ENCODE measurements at regions not wholly inside any gene's neighbourhood (a gene's known extent, or its start where the extent isn't known, plus 50 kb on each side); places are given as distances from the start of the nearest gene placed in this dataset.

DNA sequence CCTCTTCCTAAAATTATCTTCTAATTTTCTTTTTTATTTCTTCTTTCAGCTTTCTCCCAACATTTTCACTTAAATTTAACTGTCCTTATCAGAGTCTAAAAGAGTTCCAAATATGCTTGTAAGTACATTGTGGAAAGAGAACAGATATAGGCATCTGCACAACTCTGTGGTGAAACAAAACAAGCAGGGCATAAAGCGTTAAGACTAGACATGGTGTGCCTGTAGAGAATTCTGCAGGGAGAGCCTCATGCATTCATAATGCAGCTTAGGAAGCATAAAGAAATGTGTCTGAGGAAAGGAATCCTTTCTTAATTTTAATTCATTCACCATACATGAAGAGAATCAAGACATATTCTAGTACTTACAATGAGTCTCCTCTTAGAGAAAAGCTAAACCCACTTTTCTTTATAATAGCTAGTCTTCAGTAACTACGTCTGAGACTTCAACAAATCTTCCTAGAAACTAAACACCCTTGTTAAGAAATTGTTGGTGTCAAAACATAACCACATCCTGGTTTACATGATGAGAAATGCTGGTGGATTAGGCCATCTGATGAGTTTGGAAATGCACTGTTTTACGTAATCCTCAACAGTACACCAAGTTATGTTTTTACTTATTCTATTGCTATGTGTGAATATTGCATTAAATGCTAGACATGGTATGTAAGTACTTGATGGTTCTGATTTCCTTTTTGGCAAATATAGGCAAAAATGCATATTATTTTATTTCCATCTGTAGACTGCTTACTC, 307.8 kb upstream of the GIMD1 start:
- DNase-seq, result peak in 1 of 2 experiments; percentile 37

DNA sequence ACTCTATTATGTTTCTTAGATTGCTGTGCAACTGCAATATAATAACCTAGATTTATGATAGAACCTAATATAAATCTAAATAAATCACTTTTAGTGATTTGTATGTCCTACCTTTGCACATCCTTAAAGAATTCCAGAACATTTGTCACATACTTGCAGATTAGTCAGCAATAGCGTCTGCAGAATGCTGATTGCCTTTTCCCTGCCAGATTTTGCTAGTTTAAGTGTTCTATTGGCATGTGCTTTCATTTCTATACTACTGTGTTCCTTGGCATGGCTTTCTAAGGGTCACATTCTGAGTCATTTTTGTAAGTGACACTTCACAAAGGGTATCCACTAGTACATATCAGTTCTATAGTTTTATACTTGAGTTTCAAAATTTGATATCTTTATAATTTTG, 303.1 kb upstream of the GIMD1 start:
- DNase-seq, result no peak

DNA sequence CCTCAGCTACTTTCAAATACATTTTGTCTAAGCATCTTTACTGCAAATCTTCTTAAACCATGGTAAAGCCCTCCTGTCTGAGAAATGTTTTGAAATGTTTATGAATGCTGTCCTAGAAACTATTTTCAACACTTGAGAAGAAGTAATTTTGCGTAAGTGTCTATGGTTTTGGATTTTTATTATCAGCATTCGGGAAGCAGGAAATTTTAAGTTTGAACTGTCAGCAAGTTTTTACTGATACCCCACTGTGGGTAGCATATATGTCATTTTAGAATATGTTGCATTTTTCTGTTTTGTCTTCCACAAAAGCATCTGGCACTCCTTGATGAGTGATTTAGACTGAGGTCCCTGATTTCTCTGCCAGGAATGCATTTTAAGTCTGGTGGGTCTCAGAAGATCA, 302.4 kb upstream of the GIMD1 start:
- no peak for DNase-seq

DNA sequence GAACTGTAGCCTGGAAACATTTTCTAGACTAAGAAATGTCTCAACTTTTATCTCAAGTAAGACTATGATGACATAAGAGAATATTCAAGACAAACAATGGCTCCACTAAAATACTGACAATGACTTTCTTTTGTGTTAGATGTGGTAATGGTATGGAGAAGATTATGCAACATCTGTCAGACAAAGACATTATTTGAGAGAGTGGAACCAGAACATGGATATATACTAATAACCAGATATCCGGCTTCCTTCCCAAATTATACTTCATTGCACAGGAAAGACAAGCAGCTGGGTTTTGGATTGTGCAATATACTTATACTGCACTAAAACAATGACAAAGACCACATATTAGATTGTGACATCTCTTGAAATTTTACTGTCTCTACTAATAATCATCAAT, 290.8 kb upstream of the GIMD1 start:
- no peak for DNase-seq

DNA sequence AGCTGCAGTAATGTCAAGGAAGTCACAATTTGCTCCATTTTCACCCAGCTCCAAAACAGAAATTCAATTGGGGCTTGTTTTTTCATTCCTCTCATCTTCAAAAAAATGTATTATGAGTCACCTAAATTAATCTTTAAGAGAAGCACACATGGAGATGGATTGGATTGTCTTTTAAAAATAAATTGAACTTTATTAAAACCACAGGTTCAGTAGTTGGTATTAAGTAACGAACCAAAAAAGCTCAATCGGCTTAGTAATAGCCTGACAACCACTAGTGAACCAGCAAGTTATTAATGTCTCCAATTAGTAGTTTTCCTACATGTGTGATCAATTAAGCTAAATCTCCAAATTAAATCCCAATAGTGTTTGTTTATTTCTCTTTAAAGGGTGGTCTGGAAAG, 283.5 kb upstream of the GIMD1 start:
- DNase-seq, result no peak

DNA sequence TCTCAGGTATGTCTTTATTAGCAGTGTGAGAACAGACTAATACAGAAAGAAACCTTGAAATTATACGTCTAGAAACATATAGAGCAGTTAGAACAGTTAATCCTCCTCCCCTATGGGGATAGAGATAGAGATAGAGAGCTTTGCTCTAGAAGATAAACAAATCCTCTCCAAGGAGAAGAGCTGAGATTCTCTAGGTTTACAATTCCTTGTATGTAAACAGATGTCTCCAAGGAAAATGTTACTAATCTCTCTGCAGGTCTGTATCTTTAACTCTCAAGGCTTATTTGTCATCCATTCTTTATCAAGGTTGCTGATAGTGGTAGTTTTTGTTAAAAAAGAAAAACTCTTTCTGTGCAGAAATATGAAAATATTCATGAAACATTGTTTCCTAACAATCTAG, 282.1 kb upstream of the GIMD1 start:
- no peak for DNase-seq

DNA sequence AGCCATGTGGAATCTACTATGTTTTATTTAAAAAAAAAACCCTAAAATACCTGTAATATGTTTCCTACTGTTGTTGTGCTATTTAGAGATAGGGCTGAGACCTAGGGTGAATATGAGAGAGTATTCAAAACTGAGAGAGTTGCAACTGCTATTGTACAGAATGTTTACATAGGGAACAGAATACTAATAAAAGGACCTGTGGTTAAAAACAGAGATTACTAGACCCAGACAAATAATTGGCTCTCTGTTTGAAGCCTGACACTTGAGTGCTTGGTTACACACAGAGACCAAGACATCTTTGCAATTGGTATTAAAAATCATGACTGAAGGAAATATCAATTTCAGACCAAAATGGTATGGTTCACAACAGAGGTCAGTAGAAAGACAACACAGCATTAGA, 278.9 kb upstream of the GIMD1 start:
- no peak for DNase-seq

DNA sequence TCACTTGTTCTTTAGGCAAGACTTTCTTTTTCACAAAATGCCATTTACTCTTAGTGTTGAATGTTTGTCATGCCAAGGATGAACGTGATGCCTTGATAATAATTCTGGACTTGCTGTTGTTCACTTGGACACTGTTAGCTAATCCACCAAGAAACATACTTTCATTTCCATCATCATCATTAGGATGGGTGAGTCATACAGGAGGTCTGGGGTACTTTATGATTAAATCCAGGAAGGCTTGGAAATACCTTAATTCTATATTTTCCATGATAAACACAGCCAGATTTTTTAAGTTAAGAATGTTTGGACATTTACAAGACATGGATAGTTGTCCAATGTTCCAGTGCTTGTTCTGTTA, 260.7 kb upstream of the GIMD1 start:
- no peak for DNase-seq

DNA sequence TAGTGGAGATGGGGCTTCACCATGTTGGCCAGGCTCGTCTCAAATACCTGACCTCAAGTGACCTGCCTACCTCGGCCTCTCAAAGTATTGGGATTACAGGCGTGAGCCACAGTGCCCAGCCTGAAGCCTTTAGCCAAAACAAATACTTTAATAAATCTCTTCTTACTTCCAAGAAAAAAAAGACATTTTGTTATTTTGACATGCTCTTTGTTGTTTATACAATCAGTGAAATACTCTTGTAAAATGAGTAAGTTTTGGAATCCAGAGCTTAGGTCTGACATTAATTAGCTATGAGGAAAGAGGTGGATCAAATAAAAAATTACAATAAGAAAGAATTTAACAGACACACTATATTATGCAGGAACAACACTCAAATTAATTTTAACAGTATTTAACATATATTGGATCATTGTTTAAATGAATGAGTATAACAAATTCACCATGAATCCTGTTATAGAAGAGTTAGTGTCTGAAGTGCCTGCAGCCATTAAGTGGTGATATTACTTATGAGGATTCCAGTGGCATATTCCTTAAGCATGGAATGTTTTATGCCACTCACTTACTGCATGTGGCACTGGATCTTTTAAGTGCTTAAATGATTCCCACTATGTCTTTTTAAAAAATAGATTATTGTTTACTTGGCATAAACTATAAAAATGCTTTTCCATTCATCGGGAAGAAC, 260.1 kb upstream of the GIMD1 start:
- DNase-seq, result no peak

DNA sequence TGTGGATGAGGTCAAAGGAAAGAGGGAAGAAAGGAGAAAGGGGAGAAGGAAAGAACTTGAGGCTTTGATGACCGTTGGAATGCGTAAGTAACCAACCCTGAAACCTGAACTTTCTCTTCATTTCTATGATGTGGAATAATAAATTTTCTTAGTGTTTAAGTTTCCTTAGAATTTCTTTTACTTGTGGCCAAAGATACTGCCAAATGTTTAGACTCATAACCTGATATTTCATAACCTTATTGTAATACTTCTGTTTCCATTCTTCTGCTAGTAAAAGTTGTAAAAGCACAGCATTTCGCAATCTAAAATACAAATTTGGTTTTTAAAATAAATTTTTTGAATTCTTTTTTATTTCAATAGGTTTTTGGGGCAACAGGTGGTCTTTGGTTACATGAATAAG, 258.5 kb upstream of the GIMD1 start:
- no peak for DNase-seq

DNA sequence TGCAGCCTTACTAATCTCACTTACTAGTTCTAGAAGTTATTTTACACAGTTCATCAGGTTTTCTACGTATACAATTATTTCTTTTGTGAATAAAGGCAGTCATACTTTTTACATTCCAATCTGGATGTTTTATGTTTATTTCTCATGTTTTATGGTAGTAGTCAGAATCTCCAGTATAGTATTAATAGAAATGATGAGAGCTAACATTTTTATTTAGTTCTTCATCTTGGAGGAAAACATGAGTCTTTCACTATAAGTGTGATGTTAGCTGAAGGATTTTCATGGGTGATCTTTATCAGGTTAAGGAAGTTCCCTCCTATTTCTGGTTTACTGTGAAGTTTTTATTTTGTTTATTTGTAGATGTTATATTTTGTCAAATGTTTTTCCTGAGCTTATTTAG, 256.1 kb upstream of the GIMD1 start:
- no peak for DNase-seq

DNA sequence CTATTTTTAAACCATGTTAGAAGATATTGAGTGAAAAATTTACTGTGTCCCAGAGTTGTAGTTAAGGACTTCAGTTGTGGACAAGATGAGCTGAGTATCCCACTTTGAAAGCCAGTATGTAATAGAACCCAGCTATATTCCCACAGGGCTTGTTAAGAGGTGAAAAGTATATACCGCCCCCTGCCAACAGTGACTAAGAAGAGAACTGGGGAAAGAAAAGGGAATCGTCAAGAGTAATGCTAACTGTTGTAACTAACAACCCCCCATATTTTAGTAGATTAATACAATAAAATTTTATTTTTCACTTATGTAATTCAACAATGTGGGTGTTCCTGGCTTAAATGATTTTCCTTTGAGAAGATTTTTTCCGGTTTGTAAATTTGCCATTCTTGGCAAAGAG, 250.4 kb upstream of the GIMD1 start:
- DNase-seq, result peak in 1 of 2 experiments; percentile 1

DNA sequence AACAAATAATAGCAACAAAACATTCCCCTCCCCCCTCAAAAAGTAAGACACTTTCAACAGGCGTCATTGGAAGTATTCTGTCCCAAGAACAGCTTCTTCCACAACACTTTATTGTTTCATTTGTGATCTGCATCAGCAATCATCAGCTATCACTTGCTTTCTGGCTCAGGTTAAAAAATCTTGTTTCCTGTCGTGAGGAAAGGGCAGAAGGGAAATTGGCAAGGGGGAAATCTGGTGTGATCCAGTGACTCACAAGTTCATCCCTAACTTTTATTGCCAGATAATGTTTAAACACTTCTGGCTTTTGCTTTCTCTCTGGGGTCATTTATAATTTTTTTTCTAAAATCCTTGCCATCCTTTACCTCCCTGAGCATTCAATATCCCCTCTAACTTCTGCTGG, 247.4 kb upstream of the GIMD1 start:
- no peak for DNase-seq

DNA sequence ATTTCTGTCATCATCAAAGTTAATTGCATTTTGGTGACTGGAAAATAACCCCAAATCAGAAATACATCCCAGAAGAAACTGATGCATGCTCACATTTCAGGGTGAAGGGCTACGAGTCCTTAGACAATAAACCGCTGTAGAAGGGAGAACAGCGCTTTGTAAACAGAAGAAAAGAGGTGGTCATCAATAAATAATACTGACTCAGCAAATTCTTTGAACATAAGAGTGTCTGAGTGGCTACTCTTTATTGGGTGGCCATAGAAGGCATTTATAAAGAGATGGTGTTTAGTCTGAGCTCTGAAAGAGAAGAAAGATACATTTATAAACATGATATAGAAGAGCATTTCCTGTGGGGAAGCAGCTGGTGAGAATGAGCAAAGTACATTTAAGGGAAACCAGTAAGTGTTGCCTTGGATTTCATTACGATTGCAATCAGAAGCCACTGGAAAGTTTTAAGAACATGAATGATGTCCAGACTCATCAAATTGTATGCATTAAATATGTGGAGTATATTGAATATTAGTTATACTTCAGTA, 246.9 kb upstream of the GIMD1 start:
- DNase-seq, result no peak

DNA sequence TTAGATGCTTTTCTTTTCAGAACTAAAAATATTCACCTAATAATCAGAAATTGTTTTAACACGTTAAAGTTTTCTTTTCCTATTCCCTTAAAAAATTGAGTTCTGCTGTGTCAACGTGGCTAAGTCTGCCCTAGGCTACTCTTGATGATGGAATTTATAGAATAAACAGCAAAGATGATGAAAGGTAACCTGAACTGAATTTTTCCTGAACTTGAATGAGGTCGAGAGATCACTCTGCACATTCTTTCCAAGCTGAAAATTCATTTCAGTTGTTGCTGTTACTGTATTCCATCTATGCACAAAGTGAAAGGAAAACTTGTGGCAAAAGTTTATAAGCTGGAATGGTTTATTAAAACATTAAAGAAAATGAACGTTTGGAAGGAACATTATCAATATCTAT, 245.9 kb upstream of the GIMD1 start:
- no peak for DNase-seq

DNA sequence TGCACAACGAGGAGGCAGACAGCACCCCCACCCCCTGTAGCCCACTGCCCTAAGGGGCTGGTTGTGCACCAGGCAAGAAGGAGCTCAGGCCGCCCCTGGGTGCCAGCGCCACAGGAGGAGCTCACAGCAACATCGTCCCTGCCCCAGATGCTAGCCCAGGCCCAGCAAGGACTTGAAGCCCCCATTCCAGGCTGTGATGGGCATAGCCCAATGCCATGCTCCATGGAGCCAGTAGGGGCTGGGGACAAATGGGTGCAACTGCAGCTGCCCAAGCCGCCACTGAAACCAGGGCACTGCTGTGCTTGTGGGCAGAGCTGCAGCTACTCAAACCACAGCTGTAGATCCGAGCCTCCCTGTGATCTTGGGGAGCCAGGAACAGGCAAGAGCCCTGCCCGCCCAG, 241.3 kb upstream of the GIMD1 start:
- no peak for DNase-seq

DNA sequence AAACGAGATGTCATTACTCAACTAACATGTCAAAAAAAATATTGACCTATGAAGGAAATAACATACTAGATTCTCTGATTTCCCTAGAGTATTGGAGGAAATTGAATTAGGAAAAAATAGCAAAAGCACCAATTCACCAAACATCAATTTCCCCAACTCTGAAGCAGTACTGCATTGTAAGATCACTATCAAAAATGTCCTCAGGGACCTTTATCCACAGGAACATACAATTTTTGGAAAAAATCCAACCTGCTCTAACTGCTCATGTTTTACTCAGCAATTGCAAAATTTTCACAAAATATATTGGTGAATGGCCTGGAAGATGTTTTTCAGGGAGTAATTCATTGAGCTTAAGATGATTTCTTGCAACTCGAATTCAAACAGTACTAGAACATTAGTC, 239.0 kb upstream of the GIMD1 start:
- no peak for DNase-seq

DNA sequence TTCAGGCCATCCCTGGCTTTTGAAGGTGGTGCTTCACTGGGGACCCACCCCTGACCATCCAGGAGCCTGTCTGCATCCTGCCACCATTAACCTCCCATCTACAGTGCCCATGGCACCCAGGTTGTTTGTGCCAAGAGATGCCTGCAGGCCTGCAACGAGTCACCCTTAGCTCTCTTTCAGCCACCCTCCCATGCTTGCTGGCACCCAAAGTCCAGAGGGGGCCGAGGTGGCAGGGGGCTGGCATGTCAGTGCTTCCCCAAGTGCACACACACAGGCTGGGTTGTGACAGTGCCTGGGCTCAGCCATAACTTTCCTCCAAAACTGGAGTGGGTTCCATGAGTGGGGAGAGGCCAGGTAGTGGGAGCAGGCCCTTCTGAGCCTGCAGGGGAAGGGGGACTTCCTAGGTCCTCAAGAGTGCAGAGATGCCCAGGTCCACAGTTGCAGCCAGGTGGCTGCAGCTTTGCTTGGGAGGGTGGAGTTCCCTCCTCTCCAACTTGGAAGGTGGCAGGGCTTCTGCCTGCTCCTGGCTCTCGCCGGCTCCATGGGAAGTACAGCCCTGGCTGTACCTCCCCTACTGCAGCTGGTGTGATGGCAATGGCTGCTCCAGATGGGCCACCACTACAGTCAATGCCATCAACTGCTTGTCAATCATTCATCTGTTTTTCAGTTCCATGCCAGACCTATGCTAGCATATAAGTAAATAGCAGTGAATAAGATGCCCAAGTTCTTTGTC, 235.9 kb upstream of the GIMD1 start:
- no peak for DNase-seq

DNA sequence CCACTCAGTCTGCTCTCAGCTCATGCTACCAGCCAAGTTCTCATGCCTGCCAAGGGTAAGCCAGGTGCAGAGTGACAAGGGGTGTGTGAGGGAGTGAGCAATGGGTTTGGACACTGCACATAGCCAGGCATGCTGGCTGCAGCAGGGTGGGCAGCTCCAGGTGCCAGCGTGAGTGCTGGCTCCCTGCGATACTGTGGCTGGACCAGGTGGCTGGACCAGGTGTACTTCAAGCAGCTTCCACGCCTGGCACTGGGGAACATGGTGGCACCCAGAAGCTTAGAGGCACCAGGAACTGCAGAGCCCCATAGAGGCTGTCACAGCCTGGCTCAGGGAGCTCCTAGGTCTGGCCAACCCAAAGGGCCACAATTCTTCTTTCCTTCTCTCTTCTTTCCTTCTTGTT, 234.9 kb upstream of the GIMD1 start:
- DNase-seq, result no peak

DNA sequence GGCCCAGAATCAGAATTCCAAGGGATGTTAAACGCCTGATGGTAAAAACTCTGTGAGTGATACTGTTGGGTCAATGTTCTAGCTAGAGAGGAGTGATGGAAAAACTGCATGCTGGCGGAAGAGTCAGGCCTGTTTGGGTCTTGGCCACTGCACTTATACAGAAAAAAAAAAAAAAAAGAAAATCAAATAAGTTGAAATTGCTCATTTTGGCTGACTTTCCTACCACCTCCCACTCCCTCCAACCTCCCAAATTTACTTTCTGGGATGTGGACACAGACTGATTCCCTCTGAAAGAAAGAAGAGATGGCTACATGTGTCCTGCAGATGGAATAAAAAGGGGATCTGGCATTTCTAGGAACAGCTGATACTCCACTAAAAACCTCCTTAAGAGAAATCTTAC, 234.1 kb upstream of the GIMD1 start:
- no peak for DNase-seq

DNA sequence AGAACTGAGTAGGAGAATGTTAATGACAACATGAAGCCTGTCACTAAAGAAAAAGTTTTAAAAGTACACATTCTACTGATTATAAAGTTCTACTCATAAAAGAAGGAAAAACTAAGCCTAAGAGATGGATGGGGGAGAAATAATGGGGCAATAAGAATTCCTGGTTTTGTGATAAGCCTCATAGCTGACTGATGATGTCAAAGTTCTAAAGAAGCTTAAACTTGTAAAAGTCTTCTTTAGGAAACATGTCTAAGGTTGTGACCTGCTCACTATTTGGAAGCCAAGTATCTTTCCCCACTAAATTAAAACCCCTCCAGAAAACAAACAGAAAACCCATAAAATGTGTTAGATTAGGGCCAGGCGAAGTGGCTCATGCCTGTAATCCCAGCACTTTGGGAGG, 232.9 kb upstream of the GIMD1 start:
- no peak for DNase-seq

DNA sequence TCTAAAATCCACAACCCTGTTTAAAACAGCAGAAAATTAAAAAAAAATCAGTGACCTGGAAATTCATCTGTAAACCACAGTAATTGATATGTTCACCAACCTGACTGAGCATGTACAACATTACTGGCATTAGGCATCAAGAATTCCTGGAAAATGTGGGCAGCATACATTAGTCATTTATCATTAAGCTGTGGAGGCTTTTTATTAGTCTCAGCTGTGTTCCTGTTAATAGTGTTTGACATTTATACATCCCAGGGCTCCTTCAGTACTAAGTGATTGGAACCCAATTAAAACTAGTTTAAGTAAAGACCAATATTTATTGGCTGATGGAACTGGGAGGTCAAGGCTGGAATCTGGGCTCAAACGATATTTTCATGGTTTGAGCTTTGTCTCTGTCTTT, 227.3 kb upstream of the GIMD1 start:
- no peak for DNase-seq

DNA sequence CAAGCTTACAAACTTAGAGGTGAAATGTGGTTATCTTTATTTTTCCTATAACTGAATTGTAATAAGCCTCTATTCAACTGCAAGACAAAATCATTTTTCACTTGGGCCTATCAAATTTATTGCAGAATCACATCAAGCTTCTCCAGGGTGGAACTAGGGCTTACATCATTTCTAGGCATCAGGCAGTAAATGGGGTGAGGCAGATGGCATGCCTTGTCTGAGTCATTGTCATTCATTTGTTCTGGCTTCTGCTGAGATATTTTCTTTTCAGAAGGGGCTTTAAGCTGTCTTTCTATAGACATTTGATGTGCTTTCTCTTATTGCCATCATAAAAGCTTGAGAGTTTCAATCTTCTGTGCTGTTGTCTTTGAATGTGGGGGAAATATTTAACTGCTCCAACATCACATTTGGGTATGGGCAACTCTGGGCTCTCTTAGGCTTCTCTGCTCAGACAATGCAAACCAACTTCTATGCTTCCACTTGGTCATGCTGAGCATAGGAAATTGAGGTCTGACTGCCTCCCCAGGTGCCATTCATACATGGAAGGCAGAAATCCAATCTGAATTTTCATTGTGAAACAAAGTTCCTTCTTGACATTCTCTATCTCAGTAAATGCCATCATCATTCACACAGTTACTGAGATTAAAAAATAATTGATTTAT, 225.8 kb upstream of the GIMD1 start:
- DNase-seq, result no peak

DNA sequence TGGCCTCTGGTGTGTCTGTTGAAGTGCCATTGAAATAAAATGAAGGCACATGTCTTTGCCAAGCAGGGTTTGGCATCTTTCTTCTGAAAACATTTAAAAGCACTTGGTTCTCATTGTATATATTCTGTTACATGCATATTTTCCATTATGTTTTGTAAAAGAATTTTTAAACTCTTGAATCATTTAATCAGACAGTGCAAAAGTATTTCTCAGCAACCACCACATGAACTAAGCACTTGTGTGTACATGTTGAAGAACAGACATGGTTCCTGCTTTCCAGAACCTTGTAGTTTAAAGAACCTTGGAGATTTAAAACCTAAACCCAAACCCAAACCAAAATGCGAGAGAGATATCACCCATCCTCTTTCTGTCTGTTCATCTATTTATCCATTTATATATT, 220.3 kb upstream of the GIMD1 start:
- DNase-seq, result no peak
